Kidney glomerular epithelial cell (primary cell): ENCODE measurements at regions not wholly inside any gene's neighbourhood (a gene's known extent, or its start where the extent isn't known, plus 50 kb on each side); places are given as distances from the start of the nearest gene placed in this dataset.
"Not testable (repeated sequence)": the region's sequence is repeated elsewhere in the genome, so short reads cannot be mapped to it uniquely, and the experiment has no call there.

Experiments used
- DNase-seq: peaks from one replicate; lab custom pipeline; 2025; lab: John Stamatoyannopoulos, UW

GRCh38 chr3:27630885-27631284, 91.2 kb downstream of the EOMES start:
- DNase-seq: peak; percentile 5

DNA sequence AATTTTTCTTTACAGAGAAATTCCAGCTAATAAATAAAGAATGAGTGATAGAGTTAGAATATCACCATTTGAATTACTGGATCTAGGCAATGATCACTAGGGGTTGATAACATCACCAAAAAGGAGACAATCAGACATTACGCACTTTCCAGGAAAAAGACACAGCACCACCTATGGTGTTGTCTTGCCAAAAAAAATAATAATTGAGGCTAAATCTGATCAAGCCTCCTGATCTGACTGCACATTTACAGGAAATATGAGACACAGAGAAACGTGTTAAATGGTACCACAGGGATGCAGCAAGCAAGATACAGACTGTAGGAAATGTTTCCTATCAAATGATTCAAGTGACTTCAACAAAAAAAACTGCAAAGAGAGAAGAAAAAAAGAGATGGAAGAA, 92.8 kb downstream of the EOMES start:
- DNase-seq: no peak

DNA sequence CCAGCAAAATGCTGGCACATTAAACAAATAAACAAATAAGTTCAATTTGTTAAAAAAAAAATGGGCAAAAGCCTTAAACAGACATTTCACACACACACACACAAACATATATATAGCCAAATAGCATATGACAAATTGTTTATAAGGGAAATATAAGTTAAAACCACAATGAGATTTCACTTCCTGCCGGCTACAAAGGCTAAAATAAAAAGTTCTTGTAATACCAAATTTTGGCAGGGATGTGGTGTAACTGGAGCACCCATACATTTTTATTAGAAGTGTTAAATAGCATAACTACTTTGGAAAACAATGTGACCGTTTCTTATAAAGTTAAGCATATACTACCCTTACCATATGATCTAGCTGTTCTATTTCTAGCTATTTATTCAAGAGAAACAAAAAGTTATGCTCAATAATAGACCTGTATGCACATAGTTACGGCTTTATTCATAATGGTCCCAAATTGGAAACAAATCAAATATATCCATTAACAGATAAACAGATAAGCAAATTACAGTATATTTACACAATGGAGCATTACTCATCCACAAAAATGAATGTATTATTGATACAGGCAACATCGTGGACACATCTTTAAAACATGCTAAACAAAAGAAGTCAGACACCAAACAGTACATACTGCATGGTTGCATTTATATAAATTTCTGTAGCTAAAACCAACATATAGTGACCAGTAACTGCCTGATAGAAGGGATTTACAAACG, 93.9 kb downstream of the EOMES start:
- DNase-seq: no peak

- no peak for DNase-seq
Observed at GRCh38 chr3:27626596-27627118, 95.5 kb downstream of the EOMES start.

DNA sequence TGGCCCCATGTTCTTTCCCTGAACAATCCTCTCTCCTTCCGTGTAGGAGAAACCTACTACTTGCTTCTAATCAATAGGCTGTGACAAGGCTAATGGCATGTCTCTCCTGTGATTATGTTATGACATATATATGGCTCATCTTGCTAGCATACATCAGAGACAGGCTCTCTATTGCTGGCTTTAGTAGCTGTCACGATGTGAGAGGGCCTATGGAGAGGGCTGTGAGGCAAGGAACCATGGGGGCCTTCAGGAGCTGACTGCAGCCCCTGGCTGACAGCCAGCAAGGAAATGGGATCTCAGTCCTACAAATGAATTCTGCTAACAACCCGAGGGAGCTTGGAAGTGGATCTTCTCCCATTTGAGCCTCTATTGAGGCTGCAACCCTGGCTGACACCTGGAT, 96.3 kb downstream of the EOMES start:
- no peak for DNase-seq

DNA sequence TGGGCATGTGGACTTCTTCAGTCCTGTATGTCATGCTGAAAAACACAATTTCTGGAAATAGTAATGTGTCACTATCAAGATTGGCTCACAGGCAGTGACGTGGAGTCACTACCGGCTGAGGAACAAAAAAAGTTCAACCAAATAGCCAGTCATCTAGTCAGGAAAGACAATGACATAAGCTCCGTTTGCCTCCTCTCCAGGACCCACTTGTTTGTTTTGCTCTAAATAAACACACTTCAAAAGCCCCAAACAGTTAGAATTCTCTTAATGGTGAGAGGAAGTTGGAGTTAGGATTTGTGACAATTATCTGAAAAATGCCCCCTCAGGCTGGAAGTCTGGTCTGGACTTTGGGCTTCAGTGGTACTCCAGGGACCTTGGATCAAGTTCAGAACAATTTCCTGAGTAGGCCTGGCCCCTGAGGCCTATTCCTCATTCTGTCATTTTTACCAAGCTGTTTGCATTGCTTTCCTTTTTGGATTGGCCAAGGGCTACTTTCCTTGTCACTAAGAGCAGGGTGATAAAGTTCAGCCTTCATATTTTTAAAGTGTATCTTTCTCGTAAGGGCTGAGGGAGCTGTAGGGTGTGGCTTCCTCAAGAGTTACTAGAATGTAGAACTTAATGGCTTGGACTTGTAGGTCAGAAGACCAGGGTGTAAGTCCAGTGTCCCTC, 98.9 kb downstream of the EOMES start:
- no peak for DNase-seq

DNA sequence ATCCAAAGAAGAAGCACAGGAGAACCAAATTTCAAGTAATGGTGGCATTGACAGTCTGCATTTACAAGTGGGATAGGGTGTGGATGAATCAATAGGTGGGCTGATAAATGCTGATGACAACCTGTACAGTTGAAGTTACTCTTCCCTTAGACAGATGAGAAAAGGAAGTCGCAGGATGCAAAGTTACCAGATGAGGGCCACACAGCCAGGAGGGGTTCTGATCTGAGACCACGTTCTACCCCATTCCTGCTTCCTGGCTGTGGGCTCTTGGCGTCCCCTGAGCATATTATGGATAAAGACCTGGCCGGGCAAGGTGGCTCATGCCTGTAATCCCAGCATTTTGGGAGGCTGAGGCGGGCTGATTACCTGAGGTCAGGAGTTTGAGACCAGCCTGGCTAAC, 104.6 kb downstream of the EOMES start:
- DNase-seq: no peak

GRCh38 chr3:27616031-27616430, 106.1 kb downstream of the EOMES start:
- DNase-seq: no peak

DNA sequence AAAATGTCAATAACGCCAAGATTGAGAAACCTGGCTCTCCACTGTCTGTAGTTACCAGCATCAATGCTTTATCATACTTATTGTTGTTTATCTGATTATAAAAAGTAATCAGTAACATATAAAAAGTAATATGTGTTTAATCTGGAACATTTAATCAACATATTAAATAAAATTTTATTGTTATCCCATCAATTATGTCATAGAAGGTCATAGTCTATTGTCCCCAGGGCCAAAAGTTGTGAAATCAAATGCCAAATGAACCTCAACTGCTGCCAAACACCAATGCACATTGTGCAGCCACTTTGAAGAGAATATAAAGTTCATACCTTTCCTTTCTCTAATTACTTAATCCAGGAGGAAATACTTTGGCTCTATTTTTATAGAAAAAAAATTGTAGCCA, 106.6 kb downstream of the EOMES start:
- no peak for DNase-seq

DNA sequence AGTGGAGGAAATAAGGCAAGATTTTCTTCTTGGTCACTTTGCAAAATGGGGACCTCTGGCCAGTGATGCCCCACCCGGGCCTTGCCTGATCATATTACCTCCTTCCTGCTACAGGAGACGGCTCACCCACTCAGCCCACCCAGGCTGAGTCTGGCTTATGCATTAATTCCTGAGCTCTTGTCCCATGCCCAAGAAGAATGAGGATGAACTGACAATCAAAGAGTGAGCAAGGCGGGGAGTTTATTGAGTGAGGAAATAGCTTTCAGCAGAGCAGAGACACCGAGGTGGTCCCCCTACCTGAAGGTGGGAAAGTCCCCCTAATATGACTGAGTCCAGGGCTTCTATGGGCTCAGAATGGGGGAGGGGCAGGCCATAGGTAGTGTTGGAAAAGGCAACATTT, 107.5 kb downstream of the EOMES start:
- no peak for DNase-seq

DNA sequence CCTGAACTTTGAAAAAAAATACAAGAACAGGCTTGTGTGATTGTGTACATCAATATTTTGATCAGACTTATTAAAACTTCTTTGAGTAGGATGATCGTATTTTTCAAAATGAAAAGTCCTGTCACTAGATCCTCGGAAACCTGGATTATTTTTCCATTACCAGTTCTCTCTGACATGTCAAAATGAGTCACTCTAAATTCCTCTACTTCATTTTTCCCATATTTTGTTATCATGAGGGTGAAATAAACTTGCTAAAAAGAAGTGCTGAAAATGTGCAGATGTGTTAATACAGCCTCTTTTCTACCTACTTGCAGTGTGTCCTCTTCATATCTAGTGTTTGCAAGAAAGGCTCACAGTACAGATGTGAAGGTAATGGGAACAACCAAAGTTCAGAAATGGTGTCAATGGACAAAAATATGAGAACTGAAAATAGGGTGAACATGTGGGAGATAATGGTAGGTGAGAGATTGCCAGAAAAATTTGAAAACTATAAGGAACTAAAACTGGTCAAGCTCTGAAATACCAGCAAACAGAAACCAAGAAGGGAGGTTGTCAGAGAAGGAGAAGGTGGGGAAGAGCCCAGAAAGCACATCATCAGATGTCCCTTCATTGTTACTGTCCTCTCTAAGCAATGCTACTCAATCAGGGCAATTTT, 108.2 kb downstream of the EOMES start:
- no peak for DNase-seq

DNA sequence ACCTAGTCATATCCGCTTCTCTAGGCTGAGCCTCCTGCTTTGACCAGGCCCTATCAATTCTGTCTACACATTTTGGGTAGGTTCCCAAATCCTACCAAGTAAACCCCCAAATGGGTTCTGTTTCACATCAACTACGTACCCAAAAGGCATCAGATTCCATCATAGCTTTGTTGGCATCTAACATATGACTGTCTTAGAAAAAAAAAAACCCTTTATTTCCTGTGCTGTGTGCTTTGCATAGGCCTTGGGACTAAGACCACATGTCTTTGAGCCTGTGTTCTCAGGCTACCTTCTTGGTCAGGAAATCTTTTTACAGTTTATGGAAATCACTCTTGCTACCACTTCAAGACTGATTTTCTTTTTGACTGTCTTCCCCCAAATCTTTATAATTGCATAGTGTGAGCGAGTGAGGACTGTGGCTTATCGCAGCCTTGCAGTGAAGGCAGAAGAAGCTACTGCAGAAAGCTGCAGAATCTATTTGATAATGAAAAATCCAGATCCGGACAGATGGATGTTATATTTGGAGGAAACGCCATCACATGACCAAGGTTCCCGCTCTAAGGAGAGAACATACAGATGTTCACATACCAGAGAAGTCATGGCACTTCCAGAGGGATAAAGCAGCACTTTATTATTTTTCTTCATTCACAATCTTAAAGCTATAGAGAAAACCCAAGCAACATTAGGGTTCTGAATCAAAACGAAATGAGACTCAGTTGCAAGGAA, 111.2 kb downstream of the EOMES start:
- DNase-seq: no peak

DNA sequence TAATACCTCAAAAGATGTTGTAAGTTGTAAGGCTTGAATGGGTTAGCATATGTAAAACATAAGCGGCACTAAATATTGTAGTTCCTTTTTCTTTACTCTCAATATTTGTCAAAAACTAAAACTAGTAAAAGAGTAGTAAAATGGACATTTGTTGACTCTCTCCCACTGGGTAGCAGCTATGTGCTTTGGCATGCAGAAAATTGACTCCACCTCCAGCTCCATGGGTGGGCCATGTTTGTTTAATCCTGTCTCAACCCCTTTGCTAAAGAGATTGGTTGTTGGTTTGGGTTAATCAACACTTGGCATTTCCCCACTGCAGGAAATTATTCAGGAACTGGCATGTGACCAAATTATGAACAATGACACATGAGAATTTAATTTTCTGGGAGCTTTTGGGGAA, 114.8 kb downstream of the EOMES start:
- peak; percentile 23 for DNase-seq

- DNase-seq: no peak
Observed at GRCh38 chr3:27606537-27606936, 115.6 kb downstream of the EOMES start.

DNA sequence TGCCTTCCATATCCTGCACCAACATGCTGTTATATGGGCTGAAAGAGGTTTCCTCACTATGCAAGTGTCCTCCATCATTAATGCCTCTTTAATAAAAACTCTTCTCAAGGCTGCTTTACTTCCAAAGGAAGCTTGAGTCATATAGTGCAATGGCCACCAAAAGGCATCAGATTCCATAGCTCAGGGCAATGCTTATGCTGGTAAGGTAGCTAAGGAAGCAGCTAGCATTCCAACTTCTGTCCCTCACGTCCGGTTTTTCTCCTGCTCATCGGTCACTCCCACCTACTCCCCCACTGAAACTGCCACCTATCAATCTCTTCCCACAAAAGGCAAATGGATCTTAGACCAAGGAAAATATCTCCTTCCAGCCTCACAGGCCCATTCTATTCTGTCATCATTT, 117.1 kb upstream of the SLC4A7 start:
- DNase-seq: not testable (repeated sequence)

GRCh38 chr3:27599741-27600140, 115.6 kb upstream of the SLC4A7 start:
- DNase-seq: not testable (repeated sequence)

GRCh38 chr3:27596921-27597320, 112.7 kb upstream of the SLC4A7 start:
- peak; percentile 88 for DNase-seq

- peak; percentile 81 for DNase-seq
Observed at GRCh38 chr3:27596334-27596841, 112.2 kb upstream of the SLC4A7 start.

DNA sequence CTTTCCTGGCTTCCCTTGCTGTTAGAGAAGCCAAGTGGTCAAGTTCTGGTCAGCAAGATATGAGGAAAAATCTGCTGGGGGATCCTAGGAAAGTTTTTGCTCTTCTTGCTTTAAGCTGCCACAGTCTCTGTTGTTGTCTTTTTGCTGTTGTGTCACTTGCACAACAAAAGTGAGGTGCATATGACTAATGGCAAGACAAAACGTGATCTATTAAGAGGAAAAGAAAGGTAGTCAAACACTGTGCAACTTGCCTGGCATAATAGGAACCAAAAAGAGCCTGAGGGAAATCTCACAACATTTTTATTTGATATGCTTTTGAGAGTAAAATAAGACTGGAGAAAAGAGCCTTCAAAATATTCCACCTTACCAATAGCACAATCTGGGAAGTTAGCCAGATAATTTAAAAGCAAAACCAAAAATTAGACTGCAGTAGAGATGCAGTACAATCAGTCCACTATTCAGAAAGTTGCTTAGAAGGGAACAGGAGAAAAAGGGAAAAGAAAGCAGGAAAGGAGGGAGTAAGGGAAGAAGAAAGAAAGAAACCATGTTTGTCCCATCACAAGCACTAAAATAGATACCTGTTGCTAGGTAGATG, 110.0 kb upstream of the SLC4A7 start:
- no peak for DNase-seq

GRCh38 chr3:27593173-27593572, 109.0 kb upstream of the SLC4A7 start:
- no peak for DNase-seq

GRCh38 chr3:27591312-27592210, 107.4 kb upstream of the SLC4A7 start:
- no peak for DNase-seq
